Fibroblast of pulmonary artery (primary cell): ENCODE measurements at regions not wholly inside any gene's neighbourhood (a gene's known extent, or its start where the extent isn't known, plus 50 kb on each side); places are given as distances from the start of the nearest gene placed in this dataset.
"Not testable (repeated sequence)": the region's sequence is repeated elsewhere in the genome, so short reads cannot be mapped to it uniquely, and the experiment has no call there.

Experiments
- DNase-seq: peaks from one replicate; pipeline ENCODE4 v3.0.0-alpha.2; 2010; ENCODE audit warnings: low read depth
- H3K4me3 ChIP-seq: replicated peaks from 2 replicates; pipeline ENCODE4 v1.5.1; 2011; ENCODE audit warnings: low read depth, mild to moderate bottlenecking, control low read depth, low read length, moderate library complexity
- CTCF ChIP-seq: IDR thresholded peaks from 2 replicates; pipeline ENCODE4 v1.5.1; 2011; ENCODE audit warnings: mild to moderate bottlenecking, control low read depth, low read length, inconsistent platforms; ENCODE audit errors: missing control alignments

- H3K4me3 ChIP-seq, DNase-seq: not testable (repeated sequence)
Observed at GRCh38 chr12:9543341-9543740, 64.4 kb downstream of the KLRB1 start.

GRCh38 chr12:9542827-9543226 lies 64.9 kb downstream of the KLRB1 start:
- not testable (repeated sequence) for H3K4me3 ChIP-seq, DNase-seq

- not testable (repeated sequence) for DNase-seq, H3K4me3 ChIP-seq
Observed at GRCh38 chr12:9515925-9516324, 91.8 kb downstream of the KLRB1 start.

GRCh38 chr12:9512695-9513094 lies 95.0 kb downstream of the KLRB1 start:
- not testable (repeated sequence) for H3K4me3 ChIP-seq, DNase-seq

GRCh38 chr12:9510392-9511011 lies 97.2 kb downstream of the KLRB1 start:
- not testable (repeated sequence) for DNase-seq, H3K4me3 ChIP-seq

- TF ChIP-seq CTCF, result no peak
- DNase-seq, result peak; percentile 56
- H3K4me3 ChIP-seq, result no peak overlapping the region
Observed at GRCh38 chr12:9509464-9510161, 98.1 kb downstream of the KLRB1 start.

- H3K4me3 ChIP-seq, result no peak overlapping the region
- no peak for DNase-seq
- no peak for TF ChIP-seq CTCF
Observed at GRCh38 chr12:9506746-9507145, 101.0 kb downstream of the KLRB1 start.

- not testable (repeated sequence) for DNase-seq
Observed at GRCh38 chr12:9503384-9503783, 104.3 kb downstream of the KLRB1 start.

GRCh38 chr12:9502845-9503244 lies 104.9 kb downstream of the KLRB1 start:
- DNase-seq, H3K4me3 ChIP-seq: not testable (repeated sequence)

More at GRCh38 chr12:9503384-9503783, 104.3 kb downstream of the KLRB1 start:
- H3K4me3 ChIP-seq, result not testable (repeated sequence)

- not testable (repeated sequence) for H3K4me3 ChIP-seq
Observed at GRCh38 chr12:9493325-9493724, 114.4 kb downstream of the KLRB1 start.

GRCh38 chr12:9481289-9481688 lies 126.4 kb downstream of the KLRB1 start:
- H3K4me3 ChIP-seq, DNase-seq: not testable (repeated sequence)

More at GRCh38 chr12:9493325-9493724, 114.4 kb downstream of the KLRB1 start:
- not testable (repeated sequence) for DNase-seq

- not testable (repeated sequence) for H3K4me3 ChIP-seq, DNase-seq
Observed at GRCh38 chr12:9474197-9474596, 133.5 kb downstream of the KLRB1 start.

- H3K4me3 ChIP-seq, result not testable (repeated sequence)
Observed at GRCh38 chr12:9473638-9474037, 134.1 kb downstream of the KLRB1 start.

GRCh38 chr12:9471501-9471900 lies 136.2 kb downstream of the KLRB1 start:
- DNase-seq, H3K4me3 ChIP-seq: not testable (repeated sequence)

More at GRCh38 chr12:9473638-9474037, 134.1 kb downstream of the KLRB1 start:
- DNase-seq, result not testable (repeated sequence)

- not testable (repeated sequence) for DNase-seq, H3K4me3 ChIP-seq
Observed at GRCh38 chr12:9470367-9470766, 137.3 kb downstream of the KLRB1 start.

- not testable (repeated sequence) for H3K4me3 ChIP-seq, DNase-seq
Observed at GRCh38 chr12:9469956-9470355, 137.8 kb downstream of the KLRB1 start.

- not testable (repeated sequence) for H3K4me3 ChIP-seq, DNase-seq
Observed at GRCh38 chr12:9469463-9469862, 138.3 kb downstream of the KLRB1 start.
